AG04450 (cell line): ENCODE measurements at regions not wholly inside any gene's neighbourhood (a gene's known extent, or its start where the extent isn't known, plus 50 kb on each side); places are given as distances from the start of the nearest gene placed in this dataset.
"Not testable (repeated sequence)": the region's sequence is repeated elsewhere in the genome, so short reads cannot be mapped to it uniquely, and the experiment has no call there.

Experiments
- CTCF ChIA-PET: fragments of 300-600, 350-600 bp; formaldehyde crosslinking; extraction: SDS; loops from one replicate; lab custom pipeline; 2022; ENCODE audit warnings: antibody characterized with exemption, inconsistent platforms; lab: Charles Lee
- POLR2A ChIA-PET: fragments of 350-600 bp; formaldehyde crosslinking; extraction: SDS; loops from one replicate; lab custom pipeline; 2021; ENCODE audit warnings: antibody characterized with exemption, inconsistent platforms; lab: Yijun Ruan, JAX
- DNase-seq: peaks from one replicate; pipeline ENCODE4 v3.0.0-alpha.2; 2011; ENCODE audit warnings: low read depth, low spot score
- H3K27ac ChIP-seq: one replicate; pipeline ENCODE4 v1.5.1; 2012; ENCODE audit warnings: low read depth, low read length, control low read depth
- H3K27me3 ChIP-seq: one replicate; pipeline ENCODE4 v1.6.0; 2012; ENCODE audit warnings: low read length; ENCODE audit not compliant: control insufficient read depth, insufficient read depth
- H3K4me3 ChIP-seq: 2 replicates; pipeline ENCODE4 v1.5.1; 2011; ENCODE audit warnings: mild to moderate bottlenecking, low read depth, low read length, control low read depth
- H3K9me3 ChIP-seq: 2 replicates; pipeline ENCODE4 v1.5.1; 2012; ENCODE audit warnings: low read length; ENCODE audit not compliant: control insufficient read depth, insufficient read depth
- TF ChIP-seq, protein P1 (sequence below): IDR thresholded peaks from 2 replicates; pipeline ENCODE4 v1.5.1; 2011; ENCODE audit warnings: low read depth, low read length, control low read depth, inconsistent platforms

DNA sequence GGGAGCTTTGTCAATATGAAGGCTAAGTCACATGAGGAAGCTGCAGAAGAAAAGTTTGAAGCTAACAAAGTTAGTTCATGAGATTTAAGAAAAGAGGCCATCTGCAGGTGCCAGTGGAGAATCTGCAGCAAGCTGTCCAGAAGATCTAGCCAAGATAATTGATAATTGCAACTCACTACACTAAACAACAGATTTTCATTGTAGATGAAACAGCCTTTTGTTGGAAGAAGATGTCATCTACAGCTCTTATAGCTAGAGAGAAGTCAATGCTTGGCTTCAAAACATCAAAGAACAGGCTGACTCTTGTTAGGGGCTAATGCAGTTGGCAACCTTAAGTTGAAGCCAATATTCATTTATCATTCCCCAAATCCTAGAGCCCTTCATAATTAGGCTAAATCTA lies 83.7 kb downstream of the RIN2 start:
- Histone ChIP-seq H3K4me3 (no peak overlapping the region), H3K27ac (no peak overlapping the region), H3K9me3 (peaks cover 12% of the 10 kb centered on the region), H3K27me3 (no peaks in the 10 kb centered on the region)
- ChIA-PET POLR2A (interaction anchor here (0.5 kb wide), 1 partner anchor 1102 kb away, joined by 3 read pairs; no protein-coding TSS in a partner anchor), CTCF (no interaction called here)
- TF ChIP-seq, protein P1, sequence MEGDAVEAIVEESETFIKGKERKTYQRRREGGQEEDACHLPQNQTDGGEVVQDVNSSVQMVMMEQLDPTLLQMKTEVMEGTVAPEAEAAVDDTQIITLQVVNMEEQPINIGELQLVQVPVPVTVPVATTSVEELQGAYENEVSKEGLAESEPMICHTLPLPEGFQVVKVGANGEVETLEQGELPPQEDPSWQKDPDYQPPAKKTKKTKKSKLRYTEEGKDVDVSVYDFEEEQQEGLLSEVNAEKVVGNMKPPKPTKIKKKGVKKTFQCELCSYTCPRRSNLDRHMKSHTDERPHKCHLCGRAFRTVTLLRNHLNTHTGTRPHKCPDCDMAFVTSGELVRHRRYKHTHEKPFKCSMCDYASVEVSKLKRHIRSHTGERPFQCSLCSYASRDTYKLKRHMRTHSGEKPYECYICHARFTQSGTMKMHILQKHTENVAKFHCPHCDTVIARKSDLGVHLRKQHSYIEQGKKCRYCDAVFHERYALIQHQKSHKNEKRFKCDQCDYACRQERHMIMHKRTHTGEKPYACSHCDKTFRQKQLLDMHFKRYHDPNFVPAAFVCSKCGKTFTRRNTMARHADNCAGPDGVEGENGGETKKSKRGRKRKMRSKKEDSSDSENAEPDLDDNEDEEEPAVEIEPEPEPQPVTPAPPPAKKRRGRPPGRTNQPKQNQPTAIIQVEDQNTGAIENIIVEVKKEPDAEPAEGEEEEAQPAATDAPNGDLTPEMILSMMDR: no peak
- no peak for DNase-seq

DNA sequence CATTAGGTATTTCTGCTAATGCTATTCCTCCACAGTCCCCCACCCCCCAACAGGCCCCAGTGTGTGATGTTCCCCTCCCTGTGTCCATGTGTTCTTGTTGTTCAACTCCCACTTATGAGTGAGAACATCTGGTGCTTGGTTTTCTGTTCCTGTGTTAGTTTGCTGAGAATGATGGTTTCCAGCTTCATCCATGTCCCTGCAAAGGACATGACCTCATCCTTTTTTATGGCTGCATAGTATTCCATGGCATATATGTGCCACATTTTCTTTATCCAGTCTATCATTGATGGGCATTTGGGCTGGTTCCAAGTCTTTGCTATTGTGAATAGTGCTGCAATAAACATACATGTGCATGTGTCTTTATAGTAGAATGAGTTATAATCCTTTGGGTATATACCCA lies 86.8 kb downstream of the RIN2 start:
- CTCF ChIA-PET: interaction anchor here (0.7 kb wide), 1 partner anchor 1290 kb away, joined by 5 read pairs; no protein-coding TSS in a partner anchor
- DNase-seq, H3K27ac ChIP-seq, H3K27me3 ChIP-seq, POLR2A ChIA-PET, H3K4me3 ChIP-seq: not testable (repeated sequence)
- peaks cover 12% of the 10 kb centered on the region for H3K9me3 ChIP-seq

DNA sequence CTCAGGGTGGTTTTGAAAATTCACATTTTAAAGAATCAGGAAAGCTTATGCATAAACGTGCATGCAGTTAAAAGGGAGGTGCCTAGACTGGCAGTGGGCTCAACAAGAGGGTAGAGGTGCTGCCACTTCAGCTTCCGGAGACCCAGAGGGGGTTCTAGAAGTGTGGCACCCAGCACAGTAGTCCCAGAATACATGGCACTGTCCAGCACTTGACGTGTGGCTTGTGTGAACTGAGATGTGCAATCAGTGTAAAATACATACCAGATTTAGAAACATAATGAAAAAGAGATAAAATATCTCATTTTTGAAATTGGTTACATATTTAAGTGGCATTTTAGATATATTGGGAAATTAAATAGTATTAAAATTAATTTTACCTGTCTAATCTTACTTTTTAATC lies 89.3 kb downstream of the RIN2 start:
- peaks cover 3% of the 10 kb centered on the region for H3K9me3 ChIP-seq
- no peaks in the 10 kb centered on the region for H3K27me3 ChIP-seq
- TF ChIP-seq, protein P1: no peak
- ChIA-PET POLR2A (no interaction called here), CTCF (no interaction called here)
- DNase-seq: no peak
- H3K27ac ChIP-seq: no peak overlapping the region
- H3K4me3 ChIP-seq: no peak overlapping the region

DNA sequence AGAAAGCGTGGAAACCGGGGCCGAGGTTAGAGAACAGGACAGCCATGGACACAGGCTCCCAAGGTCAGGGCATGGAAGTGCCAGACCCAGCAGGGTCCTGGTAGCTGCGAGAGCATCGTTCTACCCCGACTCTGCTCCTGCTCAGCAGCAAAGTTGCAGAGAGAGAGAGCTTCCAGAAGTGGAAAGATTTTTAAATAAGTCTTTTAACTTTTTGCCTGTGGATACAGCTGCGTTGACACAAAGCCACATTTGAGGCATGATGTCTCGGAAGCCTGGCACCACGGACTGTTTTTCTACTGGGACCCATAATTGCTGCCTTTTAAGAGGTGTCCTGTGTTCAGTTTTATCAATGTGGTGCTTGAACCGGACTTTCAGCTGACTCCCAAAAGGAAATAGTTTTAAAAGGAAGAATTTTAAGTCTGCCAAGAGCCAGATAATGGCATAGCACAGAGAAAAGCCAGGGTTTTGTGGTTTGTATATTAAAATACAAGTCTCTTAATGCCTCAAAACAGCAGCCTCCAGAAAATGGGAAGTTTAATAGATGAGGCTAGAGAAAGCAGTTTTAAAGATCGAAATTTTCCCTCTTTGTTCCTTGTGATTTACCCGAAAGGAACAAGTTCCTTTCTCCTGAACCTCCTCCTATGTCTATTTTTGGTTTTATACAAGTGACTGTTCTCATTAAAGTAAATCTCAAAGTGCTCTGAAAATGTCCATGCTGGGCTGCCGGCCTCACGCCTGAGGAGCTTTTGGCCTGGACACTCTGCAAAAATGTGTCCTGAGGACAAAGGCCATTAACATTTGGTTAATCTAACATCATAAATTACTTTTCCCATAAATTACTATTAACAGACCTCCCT lies 91.5 kb downstream of the RIN2 start:
- H3K27ac ChIP-seq: peak overlapping the region; percentile 11
- TF ChIP-seq, protein P1: no peak
- POLR2A ChIA-PET: no interaction called here

DNA sequence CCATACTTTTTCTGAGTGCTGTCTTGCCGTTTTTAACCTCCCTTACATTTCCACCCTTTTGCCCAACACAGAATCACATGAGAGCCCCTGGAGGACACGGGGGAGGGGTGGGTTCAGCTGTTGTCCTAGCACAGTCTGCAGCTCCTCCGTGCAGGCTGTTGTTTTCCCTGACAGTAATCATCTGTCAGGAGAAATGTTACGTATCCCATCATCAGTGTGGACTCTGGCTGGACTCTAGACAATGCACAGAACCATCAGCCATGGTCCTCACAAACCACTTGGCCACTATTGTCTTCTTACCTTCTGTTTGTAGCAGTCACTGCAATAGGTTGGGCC lies 92.1 kb downstream of the RIN2 start:
- TF ChIP-seq, protein P1: no peak
- Histone ChIP-seq H3K9me3 (no peaks in the 10 kb centered on the region), H3K27ac (no peak overlapping the region), H3K4me3 (no peak overlapping the region), H3K27me3 (no peaks in the 10 kb centered on the region)
- ChIA-PET POLR2A (no interaction called here), CTCF (no interaction called here)
- DNase-seq: no peak

More for the DNA sequence above, 91.5 kb downstream of the RIN2 start:
- CTCF ChIA-PET: interaction anchor here (1.0 kb wide), 1 partner anchor 22 kb away, joined by 3 read pairs; no protein-coding TSS in a partner anchor
- Histone ChIP-seq H3K4me3 (no peak overlapping the region), H3K27me3 (no peaks in the 10 kb centered on the region), H3K9me3 (no peaks in the 10 kb centered on the region)
- DNase-seq: no peak
